Loucy (cell line): ENCODE measurements at regions not wholly inside any gene's neighbourhood (a gene's known extent, or its start where the extent isn't known, plus 50 kb on each side); places are given as distances from the start of the nearest gene placed in this dataset.
"Not testable (repeated sequence)": the region's sequence is repeated elsewhere in the genome, so short reads cannot be mapped to it uniquely, and the experiment has no call there.

ENCODE experiments used
- H2AFZ ChIP-seq: fragments of 200-600 bp; sonication (generic); 2 replicates; pipeline ENCODE4 v1.6.0; 2016; ENCODE audit warnings: antibody characterized with exemption, mild to moderate bottlenecking, low read length, moderate library complexity
- H3F3A ChIP-seq: fragments of 200-600 bp; 2 replicates; pipeline ENCODE4 v1.6.0; 2016; ENCODE audit warnings: antibody characterized with exemption, low read depth, mild to moderate bottlenecking
- H3K27me3 ChIP-seq: fragments of 200-600 bp; sonication (generic); 2 replicates; pipeline ENCODE4 v1.6.1; 2014; ENCODE audit warnings: low read length, mild to moderate bottlenecking; ENCODE audit not compliant: insufficient read depth, poor library complexity, severe bottlenecking
- H3K36me3 ChIP-seq: fragments of 200-600 bp; sonication (generic); 2 replicates; pipeline ENCODE4 v1.6.1; 2016; ENCODE audit warnings: low read length; ENCODE audit not compliant: insufficient read depth
- H3K4me1 ChIP-seq: fragments of 200-600 bp; sonication (generic); 2 replicates; pipeline ENCODE4 v1.5.1; 2014; ENCODE audit warnings: low read length, mild to moderate bottlenecking; ENCODE audit not compliant: insufficient read depth, poor library complexity, severe bottlenecking
- H3K4me2 ChIP-seq: fragments of 200-600 bp; sonication (generic); 2 replicates; pipeline ENCODE4 v1.6.0; 2014; ENCODE audit warnings: antibody characterized with exemption, low read length, low read depth, mild to moderate bottlenecking; ENCODE audit not compliant: poor library complexity, severe bottlenecking
- H3K4me3 ChIP-seq: fragments of 200-600 bp; sonication (generic); 2 replicates; pipeline ENCODE4 v1.5.1; 2014; ENCODE audit warnings: low read length, mild to moderate bottlenecking, mixed read lengths; ENCODE audit not compliant: poor library complexity, severe bottlenecking
- H3K79me2 ChIP-seq: fragments of 200-600 bp; sonication (generic); 2 replicates; pipeline ENCODE4 v1.6.1; 2014; ENCODE audit warnings: low read length; ENCODE audit not compliant: insufficient read depth
- H3K9ac ChIP-seq: fragments of 200-600 bp; sonication (generic); 2 replicates; pipeline ENCODE4 v1.6.0; 2014; ENCODE audit warnings: mild to moderate bottlenecking, low read depth, low read length, moderate library complexity; ENCODE audit not compliant: poor library complexity, severe bottlenecking
- H3K9me2 ChIP-seq: fragments of 200-600 bp; sonication (generic); replicated peaks from 2 replicates; pipeline ENCODE4 v1.6.1; 2016; ENCODE audit warnings: low read depth, low read length, mixed read lengths
- H3K9me3 ChIP-seq: fragments of 200-600 bp; sonication (generic); 2 replicates; pipeline ENCODE4 v1.6.1; 2014; ENCODE audit warnings: mild to moderate bottlenecking, antibody characterized with exemption, low read length, low read depth; ENCODE audit not compliant: insufficient read depth
- H4K20me1 ChIP-seq: fragments of 200-600 bp; sonication (generic); 2 replicates; pipeline ENCODE4 v1.6.0; 2014; ENCODE audit warnings: antibody characterized with exemption, low read length, mild to moderate bottlenecking; ENCODE audit not compliant: insufficient read depth, poor library complexity, severe bottlenecking
- EZH2phosphoT487 ChIP-seq: fragments of 200-600 bp; IDR thresholded peaks from 2 replicates; pipeline ENCODE4 v1.6.1; 2018; ENCODE audit warnings: antibody characterized with exemption, mild to moderate bottlenecking, moderate library complexity, borderline replicate concordance
- TF ChIP-seq, protein P1 (sequence below): fragments of 200-600 bp; sonication (generic); conservative IDR thresholded peaks from 2 replicates; pipeline ENCODE4 v1.5.1; 2014; ENCODE audit warnings: mild to moderate bottlenecking, antibody characterized with exemption, low read length

DNA sequence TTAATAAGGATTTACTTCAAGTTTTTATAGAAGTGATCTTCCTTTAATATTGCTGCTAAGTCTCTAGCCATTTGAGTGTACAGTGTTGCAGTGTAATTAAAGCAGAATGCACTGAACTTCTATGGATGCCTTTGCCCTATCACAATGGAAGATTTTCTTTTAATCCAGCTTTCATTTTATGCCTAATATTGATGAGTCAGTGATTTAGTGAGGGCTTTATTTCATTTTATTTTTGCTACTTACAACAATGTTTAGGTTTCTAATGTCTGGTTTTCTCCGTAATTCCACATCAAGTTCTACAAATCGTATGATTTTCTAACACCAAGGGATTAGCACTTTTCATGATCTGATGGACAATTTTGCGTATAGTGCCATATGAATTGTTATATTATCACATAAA is 504.1 kb downstream of the PCDH11X start:
- Histone ChIP-seq H3K4me3 (no peak overlapping the region), H3K9me2 (no peaks in the 10 kb centered on the region), H3K79me2 (no peaks in the 10 kb centered on the region), H3F3A (no peaks in the 10 kb centered on the region), H3K9me3 (no peaks in the 10 kb centered on the region), H2AFZ (no peak overlapping the region), H3K27me3 (no peaks in the 10 kb centered on the region), H3K4me2 (no peak overlapping the region), H3K4me1 (no peaks in the 10 kb centered on the region), H3K36me3 (no peaks in the 10 kb centered on the region), H4K20me1 (no peaks in the 10 kb centered on the region), H3K9ac (no peak overlapping the region)
- no peak for TF ChIP-seq EZH2phosphoT487
- TF ChIP-seq, protein P1, sequence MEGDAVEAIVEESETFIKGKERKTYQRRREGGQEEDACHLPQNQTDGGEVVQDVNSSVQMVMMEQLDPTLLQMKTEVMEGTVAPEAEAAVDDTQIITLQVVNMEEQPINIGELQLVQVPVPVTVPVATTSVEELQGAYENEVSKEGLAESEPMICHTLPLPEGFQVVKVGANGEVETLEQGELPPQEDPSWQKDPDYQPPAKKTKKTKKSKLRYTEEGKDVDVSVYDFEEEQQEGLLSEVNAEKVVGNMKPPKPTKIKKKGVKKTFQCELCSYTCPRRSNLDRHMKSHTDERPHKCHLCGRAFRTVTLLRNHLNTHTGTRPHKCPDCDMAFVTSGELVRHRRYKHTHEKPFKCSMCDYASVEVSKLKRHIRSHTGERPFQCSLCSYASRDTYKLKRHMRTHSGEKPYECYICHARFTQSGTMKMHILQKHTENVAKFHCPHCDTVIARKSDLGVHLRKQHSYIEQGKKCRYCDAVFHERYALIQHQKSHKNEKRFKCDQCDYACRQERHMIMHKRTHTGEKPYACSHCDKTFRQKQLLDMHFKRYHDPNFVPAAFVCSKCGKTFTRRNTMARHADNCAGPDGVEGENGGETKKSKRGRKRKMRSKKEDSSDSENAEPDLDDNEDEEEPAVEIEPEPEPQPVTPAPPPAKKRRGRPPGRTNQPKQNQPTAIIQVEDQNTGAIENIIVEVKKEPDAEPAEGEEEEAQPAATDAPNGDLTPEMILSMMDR = no peak

DNA sequence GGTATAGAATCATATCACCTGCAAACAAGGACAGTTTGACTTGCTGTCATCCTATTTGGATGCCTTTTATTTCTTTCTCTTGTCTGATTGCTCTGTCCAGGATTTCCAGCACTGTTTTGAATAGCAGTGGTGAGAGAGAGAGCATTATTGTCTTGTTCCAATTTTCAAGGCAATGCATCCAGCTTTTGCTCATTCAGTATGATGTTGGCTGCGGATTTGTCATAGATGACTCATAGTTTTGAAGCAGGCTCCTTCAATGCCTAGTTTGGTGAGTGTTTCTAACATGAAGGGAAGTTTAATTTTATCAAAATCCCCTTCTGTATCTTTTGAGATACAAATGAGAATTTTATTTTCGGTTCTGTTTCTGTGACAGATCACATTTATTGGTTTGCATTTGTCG is 518.9 kb downstream of the PCDH11X start:
- H3K9me3 ChIP-seq, H4K20me1 ChIP-seq, H3K4me3 ChIP-seq, H3F3A ChIP-seq, H2AFZ ChIP-seq, H3K9me2 ChIP-seq, H3K36me3 ChIP-seq, H3K9ac ChIP-seq, H3K4me1 ChIP-seq, H3K79me2 ChIP-seq, H3K27me3 ChIP-seq, H3K4me2 ChIP-seq: not testable (repeated sequence)

DNA sequence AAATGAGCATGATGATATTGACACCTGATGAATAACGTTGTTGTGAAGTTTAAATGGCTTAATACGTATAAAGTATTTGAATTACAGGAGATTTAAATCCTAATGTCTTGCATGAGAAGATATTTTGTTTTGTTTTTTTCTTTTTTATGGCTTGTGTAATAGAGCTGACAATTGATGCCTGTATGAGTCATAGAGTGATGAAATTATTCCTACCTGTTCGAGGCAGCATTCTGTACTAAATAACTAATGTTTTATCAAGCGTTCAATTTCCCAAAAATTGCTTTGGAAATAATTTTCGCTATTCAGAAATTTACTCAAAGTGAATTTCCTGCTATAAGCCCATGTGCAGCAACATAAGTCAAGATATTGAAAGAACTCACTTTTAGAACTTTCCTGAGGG is 554.0 kb downstream of the PCDH11X start:
- not testable (repeated sequence) for H3K4me1 ChIP-seq, H3F3A ChIP-seq, H3K9me2 ChIP-seq, H3K4me3 ChIP-seq, H3K4me2 ChIP-seq, H3K27me3 ChIP-seq, H3K36me3 ChIP-seq, H2AFZ ChIP-seq, H3K9ac ChIP-seq, H3K9me3 ChIP-seq, H3K79me2 ChIP-seq, H4K20me1 ChIP-seq

DNA sequence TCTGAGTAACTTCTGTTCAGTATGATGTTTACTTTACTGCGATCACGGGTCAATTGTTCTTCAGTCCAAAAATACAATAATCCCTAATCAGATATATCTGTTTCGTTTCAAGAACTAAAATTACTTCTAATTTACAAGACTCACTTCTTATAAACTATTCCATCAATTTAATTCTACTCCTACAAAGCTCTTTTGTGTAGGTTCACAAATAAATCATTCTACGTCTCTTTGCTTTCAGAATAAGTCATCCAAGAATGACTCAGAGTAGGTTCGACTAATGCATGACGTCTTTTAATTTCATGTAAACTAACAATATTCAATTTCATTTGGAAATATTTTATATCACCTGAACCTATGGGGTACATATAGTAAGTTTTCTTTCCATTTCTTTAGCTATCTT is 571.9 kb downstream of the PCDH11X start:
- not testable (repeated sequence) for H3K36me3 ChIP-seq, H3F3A ChIP-seq, H3K4me2 ChIP-seq, H3K27me3 ChIP-seq, H3K9me2 ChIP-seq, H3K4me3 ChIP-seq, H3K9ac ChIP-seq, H3K4me1 ChIP-seq, H4K20me1 ChIP-seq, H2AFZ ChIP-seq, H3K79me2 ChIP-seq, H3K9me3 ChIP-seq

DNA sequence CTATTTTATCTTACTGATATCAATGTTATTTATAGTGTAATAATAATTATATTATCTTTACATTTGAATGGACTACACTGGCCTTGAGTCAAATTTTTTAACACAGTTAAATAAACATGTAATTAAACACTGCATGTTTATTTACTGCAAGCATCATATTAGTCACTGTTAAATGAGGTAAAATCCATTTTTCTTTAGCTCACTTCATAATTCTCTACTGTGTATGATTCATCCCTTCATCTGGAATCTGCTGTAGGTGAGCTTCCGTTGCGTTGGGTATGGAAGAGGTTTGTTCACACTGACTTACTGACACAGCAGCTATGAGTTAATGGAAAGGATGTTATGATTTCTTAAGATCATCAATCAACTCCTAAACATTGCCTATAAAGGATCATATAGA is 572.3 kb downstream of the PCDH11X start:
- Histone ChIP-seq H4K20me1 (no peaks in the 10 kb centered on the region), H3K9ac (no peak overlapping the region), H3K4me2 (no peak overlapping the region), H3K9me3 (no peaks in the 10 kb centered on the region), H3F3A (no peaks in the 10 kb centered on the region), H2AFZ (no peak overlapping the region), H3K9me2 (no peaks in the 10 kb centered on the region), H3K4me3 (no peak overlapping the region), H3K79me2 (no peaks in the 10 kb centered on the region), H3K4me1 (no peaks in the 10 kb centered on the region), H3K27me3 (no peaks in the 10 kb centered on the region), H3K36me3 (no peaks in the 10 kb centered on the region)
- no peak for TF ChIP-seq EZH2phosphoT487
- TF ChIP-seq, protein P1 = no peak
